NCI-H2227 (cell line): ENCODE measurements at regions not wholly inside any gene's neighbourhood (a gene's known extent, or its start where the extent isn't known, plus 50 kb on each side); places are given as distances from the start of the nearest gene placed in this dataset.
"Not testable (repeated sequence)": the region's sequence is repeated elsewhere in the genome, so short reads cannot be mapped to it uniquely, and the experiment has no call there.

ENCODE experiments used
- DNase-seq: peaks from one replicate; lab custom pipeline; 2025; ENCODE audit not compliant: unreplicated experiment; lab: John Stamatoyannopoulos, UW

DNA sequence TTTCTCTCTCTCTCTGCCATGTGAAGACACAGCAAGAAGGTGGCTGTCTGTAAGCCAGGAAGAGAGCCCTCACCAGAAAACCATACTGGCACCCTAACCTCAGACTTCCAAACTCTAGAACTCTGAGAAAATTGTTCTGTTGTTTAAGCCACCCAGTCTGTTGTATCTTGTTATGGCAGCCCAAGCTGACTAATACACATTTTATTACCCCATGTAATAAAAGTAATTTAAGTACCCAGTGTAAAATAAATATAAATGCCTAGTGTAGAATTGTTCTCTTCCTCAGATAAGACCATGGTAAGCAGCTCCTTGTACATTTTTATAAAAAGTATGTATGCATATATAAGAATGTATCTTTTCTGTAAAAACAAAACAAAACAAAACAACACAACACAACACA, 119.7 kb downstream of the DTL start:
- DNase-seq, result no peak

DNA sequence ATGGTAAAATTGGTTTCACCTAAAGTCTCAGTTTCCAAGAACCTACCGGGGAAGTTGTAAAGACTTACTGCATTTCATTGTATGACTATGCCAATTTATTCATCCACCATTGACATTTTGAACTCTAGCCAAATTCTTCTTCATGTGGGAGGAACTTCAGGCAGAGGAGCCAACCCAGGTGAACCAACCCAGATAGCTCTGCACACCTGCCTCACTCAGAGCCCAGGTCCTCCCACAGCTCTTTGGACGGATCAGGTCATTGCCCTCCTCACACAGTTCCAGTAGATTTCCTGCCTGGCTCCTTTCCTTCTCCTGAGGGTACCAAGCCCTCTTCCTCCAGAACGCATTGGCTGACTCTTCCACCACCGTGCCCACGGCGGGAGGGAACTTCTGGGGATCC, 121.7 kb downstream of the DTL start:
- DNase-seq, result no peak

DNA sequence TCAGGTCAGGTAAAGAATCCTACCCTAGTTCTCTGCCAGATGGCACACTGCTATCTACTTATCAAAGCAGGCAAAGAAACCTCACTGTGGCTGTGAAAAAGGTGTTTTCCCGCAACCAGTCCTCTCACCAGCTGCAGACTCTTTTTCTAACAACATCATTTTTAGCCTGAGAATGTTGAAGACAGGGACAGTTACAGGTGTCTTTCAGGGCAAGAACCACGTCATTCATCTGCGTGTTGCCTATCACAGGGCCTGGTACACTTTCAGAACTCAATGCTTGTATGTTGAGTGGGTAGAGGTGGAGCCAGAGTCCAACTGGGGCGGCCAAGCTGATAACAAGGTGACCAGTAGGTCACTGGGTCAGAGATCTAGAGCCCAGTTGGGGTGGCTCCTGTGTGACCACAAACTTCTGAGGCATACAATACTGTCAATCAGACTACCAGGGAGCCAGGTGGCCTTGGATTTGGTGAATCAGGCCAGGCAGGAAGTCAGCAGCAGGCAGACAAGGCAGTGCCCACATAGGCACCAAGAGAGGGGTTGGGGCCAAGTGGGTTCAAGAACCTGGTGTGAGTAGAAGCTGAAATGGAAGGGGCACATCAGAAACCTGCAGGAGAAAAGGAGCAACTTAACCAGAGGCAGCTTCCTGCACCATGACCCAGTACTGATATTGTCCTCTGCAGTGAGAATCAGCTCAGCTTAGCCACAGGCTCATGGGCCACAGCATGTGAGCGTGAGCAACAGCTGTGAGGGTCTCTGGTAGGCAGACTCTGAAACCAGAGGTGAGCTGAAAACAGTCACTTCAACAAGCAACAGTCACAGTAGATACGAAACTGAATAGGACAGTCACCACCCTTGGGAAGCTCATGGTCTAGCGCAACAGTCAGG, 123.6 kb downstream of the DTL start:
- DNase-seq, result no peak

DNA sequence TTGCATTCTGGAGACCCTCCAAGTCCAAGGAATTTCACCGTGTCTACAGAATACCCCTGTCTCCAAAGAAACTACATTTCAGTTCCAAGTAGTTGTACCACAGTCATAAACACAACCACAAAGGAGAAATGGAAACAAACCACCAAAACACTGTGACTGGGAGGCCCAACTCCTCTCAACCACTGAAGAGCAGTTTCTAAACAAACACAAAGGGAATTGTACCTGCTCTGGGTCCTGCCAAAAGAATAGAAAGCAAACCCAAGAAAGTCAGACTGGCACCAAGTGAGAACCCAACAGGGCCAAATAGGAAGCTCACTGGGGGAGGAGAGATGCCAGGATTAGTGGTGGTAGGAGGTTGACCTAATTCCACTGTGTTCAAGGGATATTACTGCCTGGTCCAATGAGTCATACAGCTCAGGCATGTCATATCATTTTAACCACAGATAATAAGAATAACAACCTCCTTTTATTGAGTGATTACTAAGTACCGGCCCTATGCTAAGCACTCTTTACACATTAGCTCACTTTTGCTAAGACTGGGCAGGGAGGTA, 123.9 kb upstream of the PPP2R5A start:
- DNase-seq, result no peak

DNA sequence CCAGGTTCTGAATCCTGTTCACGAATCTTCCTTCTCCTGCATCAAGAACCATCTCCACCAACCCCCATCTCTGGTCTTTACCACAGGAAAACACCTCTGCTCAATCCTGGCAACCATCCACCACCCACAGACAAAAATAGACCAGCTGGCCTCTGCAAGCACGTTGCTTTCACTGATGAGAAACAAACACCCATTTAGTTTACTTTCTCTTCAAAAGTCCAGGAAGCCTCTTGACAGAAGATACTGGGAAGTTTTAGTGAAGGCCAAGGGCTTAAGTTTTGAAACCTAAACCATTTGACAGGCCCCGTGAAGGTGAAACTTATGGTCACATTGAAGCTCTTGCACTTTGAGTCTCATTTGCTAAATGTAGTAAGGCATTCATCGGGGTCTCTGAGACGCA, 122.6 kb upstream of the PPP2R5A start:
- no peak for DNase-seq

DNA sequence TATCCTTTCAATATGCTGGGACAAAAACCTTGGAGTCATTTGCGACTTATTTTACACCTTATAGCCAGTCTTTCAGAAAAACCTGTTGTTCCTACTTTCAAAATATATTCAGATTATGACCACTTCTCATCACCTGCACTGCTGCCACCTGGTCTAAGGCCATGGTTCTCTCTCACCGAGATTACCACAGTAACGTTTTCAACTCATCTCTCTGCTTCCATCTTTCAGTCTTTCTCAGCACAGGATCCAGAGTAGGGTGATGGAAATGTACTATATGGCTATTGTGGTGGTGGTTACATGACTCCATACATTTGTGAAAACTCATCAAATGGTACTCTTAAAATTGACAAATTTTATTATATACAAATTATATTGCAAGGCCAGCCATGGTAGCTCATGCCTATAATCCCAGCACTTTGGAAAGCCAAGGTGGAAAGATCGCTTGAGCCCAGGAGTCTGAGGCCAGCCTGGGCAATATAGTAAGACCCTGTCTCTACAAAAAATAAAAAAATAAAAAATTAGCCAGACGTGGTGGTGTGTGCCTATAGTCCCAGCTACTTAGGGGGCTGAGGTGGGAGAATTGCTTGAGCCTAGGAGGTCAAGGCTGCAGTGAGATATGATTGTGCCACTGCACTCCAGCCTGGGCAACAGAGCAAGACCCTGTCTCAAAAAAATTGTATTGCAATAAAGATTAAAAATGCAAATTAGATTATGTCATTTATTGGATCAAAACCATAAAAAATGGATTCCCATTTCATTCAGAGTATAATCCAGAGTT, 120.9 kb upstream of the PPP2R5A start:
- DNase-seq, result no peak

DNA sequence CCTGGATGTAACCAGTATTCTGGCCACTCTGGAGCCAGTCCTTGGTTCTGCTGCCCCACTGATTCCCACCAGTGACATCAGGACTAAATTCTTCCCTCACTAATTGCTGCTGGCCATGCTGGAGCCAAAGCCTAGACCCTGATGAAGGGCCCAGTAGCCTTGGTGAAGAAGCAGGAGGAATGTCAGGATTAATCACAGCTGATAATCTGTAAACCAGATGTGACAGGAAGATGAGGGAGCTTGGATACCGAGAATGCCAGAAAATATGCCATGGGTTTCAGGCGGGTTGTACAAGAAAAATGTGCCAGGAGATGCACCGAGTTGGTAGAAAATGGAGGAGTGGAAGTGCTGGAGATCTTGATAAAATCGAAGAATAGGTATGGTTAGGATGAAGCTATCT, 119.0 kb upstream of the PPP2R5A start:
- DNase-seq, result no peak

DNA sequence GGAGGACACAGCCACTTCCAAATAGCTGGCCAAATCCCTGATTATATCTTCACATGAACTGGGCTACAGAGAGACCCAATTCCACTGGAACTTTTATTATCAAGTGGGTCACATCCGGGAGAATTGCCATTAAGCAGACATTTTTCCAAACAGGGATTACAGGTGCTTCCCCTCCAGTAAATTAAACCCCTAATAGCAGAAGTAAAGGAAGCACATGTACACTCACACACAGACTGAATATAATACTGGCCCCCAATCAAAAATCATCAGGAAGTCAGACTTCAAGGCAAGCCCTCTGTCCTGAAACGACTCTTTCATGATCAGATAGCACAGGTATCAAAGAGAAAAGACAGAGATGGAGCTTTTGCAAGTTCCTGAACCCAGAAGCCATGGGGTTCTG, 118.6 kb upstream of the PPP2R5A start:
- DNase-seq, result no peak

DNA sequence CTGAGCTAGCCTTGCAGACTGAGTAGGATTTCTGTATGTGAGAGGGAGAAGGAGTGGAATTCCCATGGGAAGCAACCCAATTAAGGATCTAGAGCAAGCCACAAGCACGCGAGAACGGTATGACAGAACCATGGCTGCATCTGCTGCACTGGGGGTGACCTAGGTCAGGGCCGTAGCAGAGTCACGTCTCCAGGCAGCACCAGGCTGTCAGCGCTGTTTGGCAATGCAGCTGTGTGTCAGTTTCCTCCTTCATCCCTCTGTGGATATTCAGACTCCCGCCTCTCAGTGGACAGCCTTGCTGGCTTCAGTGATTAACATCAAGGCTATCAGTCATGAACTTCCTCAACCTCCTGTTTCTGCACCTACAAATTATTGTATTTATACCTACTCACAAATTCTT, 118.1 kb upstream of the PPP2R5A start:
- no peak for DNase-seq

DNA sequence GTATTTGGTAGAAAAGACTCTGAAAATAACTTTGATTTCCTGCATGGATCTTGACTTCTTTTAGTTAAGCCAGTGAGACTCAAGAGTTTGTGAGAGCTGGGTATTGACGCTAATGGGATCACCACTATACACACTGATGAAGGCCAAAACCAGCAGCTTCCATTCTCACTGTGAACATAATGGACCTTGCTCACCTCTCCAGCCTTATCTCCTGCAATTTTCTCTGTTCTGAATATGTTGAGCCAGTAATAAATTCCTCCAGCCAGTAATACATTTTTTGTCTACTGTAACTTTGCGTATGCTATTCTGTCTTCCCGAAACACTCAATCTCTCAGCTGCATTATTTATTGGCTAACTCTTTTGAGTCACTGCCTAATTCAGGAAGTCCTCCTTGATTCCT, 111.6 kb upstream of the PPP2R5A start:
- DNase-seq, result no peak

DNA sequence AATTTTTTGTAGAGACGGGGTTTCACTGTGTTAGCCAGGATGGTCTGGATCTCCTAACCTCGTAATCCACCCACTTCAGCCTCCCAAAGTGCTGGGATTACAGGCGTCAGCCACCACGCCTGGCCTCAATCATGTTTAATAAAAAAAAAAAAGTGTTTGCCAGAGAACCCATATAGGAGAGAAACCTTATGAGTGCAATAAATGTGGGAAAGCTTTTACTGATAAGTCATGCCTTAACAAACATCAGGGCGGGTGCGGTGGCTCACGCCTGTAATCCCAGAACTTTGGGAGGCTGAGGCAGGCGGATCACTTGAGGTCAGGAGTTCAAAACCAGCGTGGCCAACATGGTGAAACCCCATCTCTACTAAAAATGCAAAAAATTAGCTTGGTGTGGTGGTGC, 110.9 kb upstream of the PPP2R5A start:
- DNase-seq, result not testable (repeated sequence)

DNA sequence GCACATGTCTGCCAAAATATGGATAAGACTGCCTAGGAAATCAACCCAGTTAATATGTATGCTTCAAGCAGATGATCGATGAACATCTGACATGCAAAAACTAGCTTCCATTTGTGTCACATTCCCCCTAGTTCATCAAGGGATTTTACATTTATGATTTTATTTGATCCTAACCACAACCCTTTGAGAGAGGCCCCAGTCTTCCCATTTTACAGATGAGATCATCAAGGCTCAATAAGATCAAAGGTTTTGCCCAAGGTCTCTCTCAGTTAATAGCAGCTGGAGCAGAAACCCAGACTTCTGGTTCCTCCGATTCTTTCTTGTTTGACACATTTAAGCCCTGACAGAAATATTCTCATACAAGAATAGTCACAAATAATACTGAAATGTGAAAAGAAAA, 107.7 kb upstream of the PPP2R5A start:
- DNase-seq, result no peak

DNA sequence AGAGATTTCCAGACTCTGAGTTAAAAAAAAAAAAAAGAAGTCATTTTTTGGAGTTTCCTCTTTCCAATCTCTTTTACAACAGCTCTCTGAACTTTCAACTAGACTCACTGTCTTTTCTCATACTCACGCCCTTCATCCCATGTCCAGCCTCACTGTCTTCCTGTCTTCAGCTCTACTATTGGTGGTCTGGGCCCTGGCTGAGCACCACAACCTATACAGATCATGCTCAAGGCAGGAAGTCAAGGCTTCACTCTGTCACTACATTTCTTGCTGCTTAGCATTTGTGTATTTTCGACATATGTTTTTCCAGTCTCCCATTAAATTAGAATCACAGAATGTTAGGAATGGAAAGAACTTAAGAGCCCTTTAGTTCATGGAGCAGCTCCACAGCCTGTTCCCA, 106.4 kb upstream of the PPP2R5A start:
- no peak for DNase-seq

DNA sequence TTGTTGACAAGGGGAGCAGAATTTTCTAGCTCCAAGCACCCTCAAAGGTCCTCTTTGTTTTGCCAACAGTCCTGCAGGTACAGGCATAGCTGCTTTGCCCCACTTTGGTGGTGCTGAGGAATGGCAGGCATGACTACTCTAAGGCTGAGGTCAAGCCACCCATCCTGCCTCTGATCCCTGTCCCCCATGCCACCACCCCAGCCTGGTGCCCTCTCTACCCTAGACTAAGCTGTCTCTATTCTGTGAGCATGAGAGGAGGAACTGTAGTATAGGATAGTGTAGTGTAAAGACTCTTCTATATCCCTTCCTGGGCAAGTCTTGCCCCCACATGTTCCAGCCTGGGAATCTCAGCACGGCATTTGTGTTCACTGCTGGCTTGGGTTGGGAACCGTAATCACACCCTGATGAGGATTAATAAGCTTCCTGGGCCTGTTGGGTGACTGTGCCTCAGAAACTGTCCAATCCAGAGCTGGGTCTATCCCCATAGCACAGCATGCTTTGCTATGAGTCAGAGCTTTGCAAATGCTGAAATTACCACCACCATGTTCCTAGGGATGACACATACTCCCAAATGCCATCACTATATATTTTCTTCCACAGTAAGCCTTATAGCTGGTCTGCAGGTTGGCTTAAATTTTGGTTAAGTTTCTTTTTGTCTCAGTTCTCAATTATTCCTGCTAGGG, 105.7 kb upstream of the PPP2R5A start:
- no peak for DNase-seq

DNA sequence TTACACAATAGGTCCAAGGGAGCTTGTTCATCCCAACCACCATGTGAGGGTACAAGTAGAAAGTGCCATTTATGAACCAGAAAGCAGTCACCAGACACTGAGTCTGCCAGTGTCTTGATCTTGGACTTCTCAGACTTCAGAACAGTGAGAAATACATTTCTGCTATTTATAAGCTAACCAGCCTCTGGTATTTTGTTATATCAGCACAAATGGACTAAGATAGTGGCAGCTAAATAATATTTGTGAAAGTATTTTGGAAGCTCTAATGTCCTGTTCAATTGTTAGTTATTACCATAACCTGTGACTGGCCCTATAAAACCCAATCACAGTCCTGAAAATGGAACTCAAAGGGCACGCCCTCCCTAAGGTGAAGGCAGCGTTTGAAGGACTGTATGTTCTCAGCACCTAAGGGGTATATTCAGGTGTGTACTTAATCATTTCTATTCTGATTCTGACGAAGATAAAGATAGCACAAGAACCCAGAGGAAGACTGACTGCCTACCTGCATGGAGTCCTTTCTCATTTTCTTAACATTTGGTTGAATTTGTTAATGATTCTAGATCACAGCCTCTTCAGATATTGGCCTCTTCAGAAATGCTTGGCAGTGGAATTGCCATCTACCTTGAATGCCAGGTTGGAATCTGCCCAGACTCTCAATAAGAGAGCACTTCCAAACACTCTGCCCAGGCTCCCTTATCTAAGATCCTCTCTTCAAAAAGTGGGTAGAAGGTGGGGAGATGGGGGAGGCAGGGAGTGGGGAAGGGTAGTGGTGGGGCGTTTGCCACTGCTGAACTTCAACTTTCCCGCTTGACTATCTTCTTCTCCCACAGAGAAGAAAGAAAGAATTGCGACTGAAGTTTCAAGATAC, 104.0 kb upstream of the PPP2R5A start:
- DNase-seq, result no peak

DNA sequence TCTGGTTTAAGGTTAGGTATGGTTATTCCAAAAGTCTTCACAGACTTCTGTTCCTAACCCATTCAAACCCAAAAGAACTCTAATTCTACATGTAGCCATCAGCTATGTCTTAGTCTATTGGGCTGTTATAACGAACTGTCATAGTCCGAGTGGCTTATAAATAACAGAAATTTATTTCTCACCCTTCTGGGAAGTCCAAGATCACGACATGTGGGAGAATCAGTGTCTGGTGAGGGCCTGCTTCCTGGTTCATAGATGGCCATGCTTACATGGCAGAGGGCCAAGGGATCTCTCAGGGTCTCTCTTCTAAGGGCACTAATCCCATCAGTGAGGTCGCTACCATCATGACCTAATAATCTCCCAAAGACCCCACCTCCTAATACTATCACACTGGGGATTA, 103.0 kb upstream of the PPP2R5A start:
- DNase-seq, result no peak

DNA sequence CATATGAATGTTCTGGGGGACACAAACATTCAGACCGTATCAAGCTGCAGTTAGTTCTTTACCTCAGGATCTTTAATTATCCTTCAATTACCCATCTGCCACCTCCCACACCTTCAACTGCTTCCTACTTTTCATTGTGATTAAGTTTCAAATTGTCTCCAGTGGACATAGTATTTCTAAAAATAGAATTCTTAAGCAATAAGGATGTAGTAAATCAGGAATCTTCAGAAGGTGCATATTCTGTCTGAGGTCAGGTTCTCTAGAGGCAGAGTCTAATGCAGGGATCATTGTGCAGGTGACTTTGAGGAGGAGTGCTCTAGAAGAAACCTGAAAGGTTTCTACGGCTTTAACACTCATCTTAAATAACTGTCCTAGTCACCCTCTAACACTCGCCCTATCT, 102.6 kb upstream of the PPP2R5A start:
- DNase-seq, result no peak

DNA sequence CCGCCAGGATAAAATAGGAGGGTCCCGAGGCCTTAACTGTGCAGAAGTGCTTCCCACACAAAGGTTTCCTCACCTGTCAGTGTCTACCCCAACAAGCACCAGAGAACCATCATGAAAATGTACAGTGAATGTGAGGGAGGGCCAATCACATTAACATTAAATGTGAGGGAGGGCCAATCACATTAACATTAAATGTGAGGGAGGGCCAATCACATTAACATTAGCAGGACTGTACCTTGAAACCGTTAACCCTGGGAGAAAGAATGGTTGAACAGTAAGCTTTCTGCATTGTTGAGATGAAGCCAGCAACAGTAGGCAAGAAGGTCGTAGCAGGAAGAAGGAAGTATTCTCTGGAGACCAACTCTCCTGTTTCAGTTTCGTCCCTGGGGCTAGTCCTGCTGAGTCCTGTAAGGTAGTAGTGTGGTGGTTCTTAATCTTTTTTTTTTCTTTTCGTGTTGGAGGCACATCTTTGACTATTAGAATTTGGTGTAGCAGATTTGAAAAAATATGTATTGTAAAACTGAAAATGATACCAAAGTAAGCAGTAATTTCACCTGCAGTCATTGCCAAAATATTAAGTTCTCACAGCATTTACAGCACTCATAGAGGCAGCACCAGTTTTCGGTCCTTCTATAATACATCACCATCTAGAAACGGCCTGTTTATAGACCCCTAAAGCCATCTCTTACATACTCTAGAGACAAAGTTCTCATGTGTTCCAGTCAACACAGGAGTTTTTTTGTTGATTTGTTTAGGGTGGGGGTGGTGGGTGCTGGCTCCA, 98.6 kb upstream of the PPP2R5A start:
- no peak for DNase-seq

DNA sequence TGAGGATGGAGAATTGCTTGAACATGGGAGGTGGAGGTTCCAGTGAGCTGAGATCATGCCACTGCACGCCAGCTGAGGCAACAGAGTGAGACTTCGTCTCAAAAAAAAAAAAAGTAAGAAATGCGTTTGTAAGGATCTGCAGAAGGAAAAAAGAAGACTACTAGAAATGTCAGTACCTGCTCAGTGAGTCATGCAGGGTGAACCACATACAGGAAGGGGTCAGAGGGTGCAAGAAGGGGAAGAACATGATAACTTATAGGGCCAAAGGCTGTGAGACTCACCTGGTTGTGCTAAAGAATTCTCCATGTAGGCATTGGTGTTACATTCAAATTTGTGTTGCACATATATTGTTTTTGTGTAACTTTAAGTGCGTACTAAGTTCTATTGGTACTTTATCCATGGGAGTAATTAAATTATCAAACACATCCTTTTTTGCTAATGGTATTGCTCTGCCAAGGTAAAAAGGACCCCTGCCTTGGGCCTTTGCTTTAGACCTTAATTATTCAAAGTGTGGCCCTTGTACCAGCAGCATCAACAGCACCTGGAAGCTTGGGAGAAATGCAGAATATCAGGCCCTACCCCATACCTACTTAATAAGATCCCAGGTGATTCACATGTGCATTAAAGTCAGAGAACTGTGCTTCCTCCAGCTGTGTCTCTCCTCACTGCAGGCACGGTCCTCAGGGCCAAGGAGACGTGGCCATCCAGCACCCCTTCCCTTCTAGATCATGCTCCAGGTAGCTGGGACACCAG, 96.4 kb upstream of the PPP2R5A start:
- DNase-seq, result no peak
